Activated effector memory CD4-positive, alpha-beta T cell treated with anti-CD3 and anti-CD28 coated beads, Interleukin-2, amount 50 U/mL, for 16 hours (primary cell): ENCODE measurements at regions not wholly inside any gene's neighbourhood (a gene's known extent, or its start where the extent isn't known, plus 50 kb on each side); places are given as distances from the start of the nearest gene placed in this dataset.
"Not testable (repeated sequence)": the region's sequence is repeated elsewhere in the genome, so short reads cannot be mapped to it uniquely, and the experiment has no call there.

ENCODE experiments used
- DNase-seq: peaks from one replicate; pipeline ENCODE4 v3.0.0-alpha.2; 2020

DNA sequence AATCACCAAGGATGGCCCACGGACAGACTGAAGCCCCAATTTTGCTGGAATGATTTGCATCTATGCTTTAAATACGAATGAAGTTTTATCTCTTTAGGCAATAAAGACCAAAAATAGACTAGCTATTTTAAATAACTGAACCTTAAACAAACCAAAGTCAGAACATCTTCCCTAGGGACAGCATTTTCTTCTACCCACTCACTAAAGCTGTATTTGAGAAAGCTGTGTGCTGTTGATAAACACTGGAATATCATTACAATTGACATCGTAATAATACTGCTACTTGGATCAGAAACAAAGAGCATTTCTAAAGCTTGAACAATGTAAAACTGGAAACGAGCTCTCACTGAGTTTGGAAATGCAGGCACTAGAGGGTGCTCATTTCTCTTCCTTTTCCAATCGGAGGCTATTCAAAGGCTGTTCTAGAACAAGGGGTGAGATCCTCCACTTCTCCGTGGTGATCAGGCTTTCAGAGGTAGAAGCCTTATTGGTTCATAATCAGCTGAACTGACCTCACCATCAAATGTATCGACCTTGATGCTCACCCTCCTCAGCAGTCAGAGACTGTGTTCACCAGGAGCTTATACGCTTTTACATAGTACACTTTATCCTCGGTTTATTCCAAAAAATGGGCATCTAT is 225.3 kb upstream of the PRSS1 start:
- DNase-seq, result no peak

DNA sequence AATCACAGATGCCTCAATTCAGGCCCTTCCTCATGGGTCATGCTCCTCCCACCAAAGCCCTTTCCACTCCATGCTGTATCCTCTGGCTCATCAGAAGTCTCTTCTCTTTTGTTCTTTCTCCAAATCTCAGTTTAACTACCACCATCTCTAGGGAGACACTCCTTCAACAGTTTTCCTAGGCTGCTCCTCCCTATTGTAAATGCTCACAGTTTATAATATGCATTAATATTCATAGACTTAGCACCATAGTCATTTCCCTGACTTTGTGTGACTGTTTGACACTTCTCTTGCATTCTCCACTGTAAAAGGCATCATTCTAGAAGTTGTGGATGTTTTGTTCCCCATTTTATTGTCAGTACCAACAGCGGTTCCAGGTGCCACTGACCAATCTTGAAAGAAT is 226.5 kb upstream of the PRSS1 start:
- DNase-seq, result no peak

DNA sequence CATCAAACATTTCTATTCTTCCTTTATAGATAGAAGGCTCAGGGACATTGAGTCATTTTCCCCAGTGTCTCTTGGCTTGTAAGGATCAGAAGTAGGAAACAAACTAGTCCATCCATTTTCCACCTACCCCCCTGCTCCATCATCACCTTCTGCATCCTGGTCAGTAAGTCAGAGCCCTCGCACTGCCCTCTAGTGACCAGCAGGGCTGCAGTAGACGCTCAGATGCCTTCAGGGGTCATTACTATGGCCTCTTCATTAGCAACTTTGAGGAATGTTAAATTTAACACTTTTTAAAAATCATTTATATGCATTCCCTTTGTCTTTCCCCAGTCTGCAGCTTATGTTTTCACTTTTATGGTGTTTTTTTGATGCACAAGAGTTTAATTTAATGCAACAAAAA is 228.4 kb upstream of the PRSS1 start:
- not testable (repeated sequence) for DNase-seq

DNA sequence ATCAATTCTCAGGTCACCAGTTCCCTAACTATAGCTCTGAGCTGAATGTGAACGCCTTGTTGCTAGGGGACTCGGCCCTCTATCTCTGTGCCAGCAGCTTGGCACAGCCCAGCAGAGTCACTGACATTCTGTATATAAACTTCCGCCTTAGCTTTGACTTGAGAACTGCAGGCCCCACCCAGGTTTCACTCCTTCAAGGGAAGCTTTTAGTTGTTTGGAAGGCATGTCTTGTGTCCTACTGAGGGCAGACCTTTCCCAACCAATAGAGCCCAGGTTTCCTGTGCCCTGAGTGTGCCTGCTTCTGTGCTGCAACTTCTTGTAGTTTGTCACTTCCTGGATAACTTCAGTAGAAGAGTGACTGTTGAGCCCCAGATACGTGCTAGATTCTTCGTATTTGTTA is 228.8 kb upstream of the PRSS1 start:
- DNase-seq, result not testable (repeated sequence)

DNA sequence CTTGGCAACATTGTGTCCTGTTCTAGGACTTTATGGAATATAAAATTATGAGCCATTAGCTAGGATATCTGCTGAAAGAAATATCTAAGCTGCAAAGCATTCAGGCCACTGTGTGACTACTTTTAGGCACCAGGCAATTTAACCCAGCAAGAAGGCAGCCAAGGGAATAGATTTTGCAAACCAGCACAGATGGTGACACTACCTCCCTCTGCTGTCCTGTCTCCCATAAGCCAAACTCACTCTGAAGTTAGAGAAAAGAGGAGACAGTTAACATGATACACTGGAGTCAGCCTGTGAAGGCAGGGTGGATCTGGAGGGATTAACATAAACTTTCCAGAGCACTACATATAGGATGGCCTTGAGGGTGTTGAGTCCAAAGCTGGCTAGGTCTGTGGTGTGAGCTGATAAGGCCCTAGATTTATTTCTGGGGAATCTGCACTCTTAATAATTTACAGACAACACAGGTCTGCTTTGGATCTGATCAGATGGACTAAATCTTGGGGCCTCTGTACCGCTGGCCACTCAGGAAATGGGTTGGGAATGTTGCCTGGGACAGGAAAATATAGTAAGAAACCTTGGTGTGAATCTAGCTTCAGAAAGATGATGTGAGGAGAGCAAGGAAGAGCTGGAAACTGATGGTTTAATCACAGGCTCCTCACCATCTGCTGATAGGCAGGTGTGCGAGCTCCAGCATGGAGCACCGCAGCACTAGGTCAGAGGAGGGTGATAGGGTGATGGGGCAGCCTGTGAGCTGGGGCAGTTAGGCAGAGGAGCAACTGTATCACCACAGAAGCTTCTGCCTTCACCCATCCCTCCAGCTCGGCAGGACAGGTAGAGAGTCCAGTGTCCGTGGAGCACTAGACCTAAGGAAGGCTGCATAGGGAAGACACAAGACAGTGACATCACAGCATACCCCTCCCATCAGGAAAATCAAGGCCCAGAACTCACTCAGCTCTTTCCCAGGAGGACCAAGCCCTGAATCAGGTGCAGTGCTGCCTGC is 229.9 kb upstream of the PRSS1 start:
- DNase-seq, result no peak

DNA sequence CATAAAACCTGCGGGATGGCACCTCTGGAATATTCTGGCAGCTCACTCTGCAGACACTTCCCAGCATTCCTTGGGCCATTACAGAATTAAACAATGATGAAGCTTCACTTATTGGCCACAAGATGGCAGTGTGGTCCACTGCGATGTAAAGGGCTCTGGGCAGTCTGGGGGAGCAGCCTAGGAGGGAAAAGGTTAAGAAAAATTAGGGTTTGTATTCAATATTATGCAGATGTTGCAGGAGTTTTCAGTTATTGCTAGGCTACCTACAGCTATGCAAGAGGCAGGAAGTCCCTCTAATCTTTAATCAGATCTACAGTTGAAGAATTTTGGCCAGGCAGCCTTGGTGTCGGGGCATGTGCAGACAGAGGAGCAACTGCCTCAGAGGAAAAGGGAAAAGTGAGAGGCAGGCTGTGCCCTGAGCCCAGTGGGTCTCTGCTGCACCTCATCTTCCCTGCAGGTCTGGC is 233.2 kb upstream of the PRSS1 start:
- peak; percentile 69 for DNase-seq

DNA sequence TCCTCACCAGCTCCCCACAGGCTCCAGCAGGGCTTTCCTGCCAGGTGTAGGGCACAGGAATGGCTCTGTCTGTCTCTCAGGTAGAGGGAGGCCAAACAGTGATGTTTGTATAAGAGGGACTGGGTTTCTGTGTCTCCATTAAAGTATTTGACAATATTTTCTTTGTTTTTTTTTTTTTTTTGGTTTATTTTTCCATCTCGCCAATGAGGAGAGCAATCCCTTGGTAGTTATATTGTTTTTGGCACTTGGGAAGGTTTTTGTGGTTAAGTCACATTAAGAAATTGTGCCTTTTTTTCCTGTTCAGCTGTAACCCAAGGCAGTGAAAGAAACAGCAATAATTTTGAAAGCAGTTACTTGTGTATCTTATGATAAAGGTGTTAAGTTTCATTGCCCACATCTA is 234.6 kb upstream of the PRSS1 start:
- DNase-seq, result not testable (repeated sequence)

DNA sequence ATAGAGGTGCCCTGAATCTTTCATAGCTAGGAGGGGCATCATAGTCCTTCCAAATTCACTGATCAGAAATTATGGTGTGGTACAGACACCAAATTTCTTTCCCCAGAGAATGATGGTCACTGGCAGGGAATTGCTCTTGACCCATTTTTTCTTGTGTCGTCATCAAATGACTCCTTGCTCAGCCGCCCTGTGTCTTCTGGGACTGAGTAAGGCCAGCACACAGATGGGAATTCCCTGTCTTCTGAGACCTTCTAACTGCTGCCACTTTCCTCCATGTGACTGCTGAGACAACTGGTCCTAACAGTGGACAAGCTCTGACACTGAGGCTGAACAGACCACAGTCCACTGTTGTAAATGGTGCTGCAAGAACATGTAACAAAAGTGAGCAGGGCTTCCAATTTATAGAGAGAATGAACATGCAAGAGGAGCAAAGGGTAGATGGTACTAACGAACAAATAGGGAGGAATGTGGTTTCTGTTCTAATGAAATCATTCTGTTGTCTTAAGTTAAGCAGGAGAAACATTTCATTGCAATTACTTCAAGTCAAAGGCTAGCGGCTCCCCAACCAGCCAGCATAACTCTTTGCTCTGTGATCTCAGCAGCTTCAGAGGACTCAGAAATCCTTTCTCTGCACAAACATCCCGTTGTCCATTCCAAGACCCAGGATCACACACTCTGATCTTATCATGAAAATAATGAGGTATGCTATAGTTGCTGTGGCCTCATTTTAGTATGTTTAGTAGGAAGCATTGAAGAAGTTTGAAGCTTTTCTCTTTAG is 235.9 kb upstream of the PRSS1 start:
- DNase-seq, result no peak

DNA sequence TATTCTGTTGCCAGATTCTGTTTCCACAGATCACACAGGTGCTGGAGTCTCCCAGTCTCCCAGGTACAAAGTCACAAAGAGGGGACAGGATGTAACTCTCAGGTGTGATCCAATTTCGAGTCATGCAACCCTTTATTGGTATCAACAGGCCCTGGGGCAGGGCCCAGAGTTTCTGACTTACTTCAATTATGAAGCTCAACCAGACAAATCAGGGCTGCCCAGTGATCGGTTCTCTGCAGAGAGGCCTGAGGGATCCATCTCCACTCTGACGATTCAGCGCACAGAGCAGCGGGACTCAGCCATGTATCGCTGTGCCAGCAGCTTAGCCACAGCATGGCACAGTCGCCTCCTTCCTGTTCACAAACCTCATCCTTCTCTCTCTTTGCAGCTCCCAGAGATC is 237.5 kb upstream of the PRSS1 start:
- no peak for DNase-seq

DNA sequence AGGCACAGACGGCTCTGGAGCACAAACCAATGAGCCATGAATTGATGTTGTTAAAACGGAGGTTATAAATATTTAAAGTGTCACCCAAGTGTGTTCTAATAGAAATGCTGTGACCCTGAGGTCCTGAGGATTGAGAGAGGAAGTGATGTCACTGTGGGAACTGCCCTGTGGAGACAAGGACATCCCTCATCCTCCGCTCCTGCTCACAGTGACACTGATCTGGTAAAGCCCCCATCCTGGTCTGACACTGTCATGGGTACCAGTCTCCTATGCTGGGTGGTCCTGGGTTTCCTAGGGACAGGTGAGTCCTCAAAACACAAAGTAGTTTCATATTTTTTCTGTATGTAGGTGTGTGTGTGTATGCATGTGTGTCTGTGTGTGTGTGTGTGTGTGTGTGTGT is 237.9 kb upstream of the PRSS1 start:
- no peak for DNase-seq

DNA sequence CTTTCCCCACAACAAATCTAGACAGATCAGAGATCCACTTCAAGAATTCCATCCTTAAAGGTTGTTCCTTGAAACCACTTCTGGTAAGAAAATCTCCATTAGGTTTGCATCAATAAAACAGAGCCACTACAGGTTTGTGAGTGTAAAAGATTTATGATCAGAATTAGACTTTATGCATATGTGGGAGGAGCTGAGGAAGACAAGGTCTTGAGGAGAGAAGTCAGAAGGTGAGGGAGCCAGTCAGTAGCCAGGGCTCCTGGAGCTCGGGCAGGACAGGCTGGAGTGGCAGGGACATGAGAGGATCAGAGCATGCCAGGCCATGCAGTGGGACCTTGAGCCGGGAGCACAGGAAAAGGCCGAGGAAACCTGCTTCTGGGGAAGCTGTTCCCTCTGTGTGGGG is 240.0 kb upstream of the PRSS1 start:
- DNase-seq, result not testable (repeated sequence)

DNA sequence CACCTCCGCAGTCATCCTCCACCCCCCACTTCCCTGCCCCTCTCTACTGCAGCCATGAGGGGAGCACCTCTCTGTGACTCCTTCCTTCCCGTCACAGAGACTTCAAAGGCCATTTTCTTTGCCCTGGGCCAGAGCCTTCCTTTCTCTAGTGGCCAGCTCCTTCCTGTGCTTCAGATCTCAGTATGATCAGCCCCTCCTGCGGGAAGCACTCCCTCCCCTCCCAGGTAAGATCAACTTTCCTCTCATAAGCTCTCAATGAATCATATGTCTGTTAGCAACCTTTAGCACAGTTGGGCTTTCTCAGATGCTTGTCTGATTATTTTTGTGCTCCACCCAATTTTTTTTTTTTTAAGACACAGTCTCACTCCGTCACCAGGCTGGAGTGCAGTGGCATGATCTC is 241.0 kb upstream of the PRSS1 start:
- no peak for DNase-seq

DNA sequence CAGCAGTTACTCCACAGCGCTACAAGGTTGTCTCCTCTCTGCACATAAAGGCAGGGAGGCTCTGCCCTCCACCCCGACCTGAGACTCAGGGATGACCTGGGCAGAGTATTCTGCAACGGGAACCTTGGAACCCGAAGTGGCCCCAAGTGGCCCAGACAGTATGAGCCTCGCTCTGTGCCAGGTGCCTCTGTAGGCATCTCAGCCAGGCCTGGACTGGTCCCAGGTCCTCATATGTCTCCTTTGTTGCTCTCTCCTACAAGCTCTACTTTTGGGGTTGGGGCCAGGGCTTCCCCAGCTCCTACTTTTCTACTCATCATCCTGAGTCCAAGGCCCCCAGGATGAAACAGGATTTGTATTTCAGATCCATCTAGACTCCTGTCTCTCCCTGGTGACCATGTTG is 241.5 kb upstream of the PRSS1 start:
- DNase-seq, result no peak

DNA sequence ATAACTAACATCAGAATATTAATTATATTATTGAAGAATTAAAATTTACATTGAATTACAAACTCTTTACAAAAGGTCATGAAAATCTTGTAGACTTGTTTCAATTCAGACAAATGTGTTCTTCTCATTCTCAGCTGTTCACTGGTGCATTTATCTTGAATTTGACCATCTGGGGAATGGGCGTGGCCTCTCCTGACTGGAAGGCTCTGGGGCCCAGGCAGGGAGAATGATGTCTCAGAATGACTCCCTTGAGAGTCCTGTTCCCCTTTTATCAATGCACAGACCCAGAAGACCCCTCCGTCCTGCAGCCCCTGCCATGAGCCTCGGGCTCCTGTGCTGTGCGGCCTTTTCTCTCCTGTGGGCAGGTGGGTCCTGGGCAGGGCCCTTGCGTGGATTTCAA is 242.2 kb upstream of the PRSS1 start:
- not testable (repeated sequence) for DNase-seq

DNA sequence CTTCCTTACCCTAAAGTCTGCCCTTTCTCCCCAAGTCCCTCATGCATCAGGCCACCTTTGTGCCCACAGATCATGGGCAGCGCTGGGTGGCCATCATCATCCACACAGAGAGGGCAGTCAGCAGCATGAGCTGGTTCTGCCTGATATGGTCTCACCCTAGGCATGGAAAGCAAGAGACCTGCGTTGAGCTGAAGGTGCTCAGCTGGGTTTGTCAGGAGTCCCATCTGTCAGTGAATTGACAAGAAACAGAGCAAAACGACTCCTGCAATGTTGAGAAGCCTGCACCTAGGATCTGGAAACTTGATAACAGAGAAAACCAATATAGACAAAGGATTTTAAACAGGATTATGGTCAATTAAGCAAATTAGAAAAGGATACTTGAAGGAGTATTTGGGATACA is 242.7 kb upstream of the PRSS1 start:
- no peak for DNase-seq

DNA sequence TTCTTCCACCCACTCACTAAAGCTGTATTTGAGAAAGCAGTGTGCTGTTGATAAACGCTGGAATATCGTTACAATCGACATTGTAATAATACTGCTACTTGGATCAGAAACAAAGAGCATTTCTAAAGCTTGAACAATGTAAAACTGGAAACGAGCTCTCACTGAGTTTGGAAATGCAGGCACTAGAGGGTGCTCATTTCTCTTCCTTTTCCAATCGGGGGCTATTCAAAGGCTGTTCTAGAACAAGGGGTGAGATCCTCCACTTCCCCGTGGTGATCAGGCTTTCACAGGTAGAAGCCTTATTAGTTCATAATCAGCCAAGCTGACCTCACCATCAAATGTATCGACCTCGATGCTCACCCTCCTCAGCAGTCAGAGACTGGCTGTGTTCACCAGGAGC is 245.3 kb upstream of the PRSS1 start:
- DNase-seq, result not testable (repeated sequence)

DNA sequence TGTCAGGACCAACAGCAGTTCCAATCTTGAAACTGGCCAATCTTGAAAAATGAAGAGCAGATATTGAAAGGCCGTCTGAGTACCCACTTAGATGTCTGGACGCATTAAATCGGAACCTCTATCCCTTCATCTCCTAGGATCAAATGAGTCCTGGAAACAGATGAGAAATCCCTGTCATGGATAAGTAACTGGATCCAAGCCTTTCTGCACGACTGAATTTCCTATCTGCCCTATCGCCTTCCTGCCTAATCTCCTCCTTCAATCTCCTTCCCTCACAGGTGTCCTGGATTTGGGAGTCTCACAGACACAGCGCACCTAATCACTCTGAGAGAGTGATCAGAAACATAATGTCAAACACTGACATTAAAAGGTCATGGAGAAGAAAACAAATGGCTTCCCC is 245.2 kb upstream of the PRSS58 start:
- DNase-seq, result no peak

DNA sequence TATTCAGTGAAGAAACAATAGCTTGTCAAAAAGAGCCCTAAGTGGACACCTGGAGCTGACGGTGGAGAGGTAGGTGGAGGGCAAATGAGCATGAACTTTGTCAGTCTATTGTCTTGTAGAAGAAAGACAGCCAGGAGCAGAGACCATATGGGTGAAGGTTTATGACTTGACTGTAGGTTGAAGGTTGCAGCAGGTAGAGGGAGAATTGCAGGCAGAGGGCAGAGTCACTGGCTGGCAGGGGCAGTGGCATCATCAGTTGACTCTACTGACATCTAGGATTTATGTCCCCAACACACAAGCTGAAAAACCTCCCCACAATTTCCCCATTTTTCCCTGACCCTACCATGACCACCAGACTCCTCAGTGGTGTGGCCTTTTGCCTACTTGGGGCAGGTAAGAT is 243.6 kb upstream of the PRSS58 start:
- DNase-seq, result no peak

DNA sequence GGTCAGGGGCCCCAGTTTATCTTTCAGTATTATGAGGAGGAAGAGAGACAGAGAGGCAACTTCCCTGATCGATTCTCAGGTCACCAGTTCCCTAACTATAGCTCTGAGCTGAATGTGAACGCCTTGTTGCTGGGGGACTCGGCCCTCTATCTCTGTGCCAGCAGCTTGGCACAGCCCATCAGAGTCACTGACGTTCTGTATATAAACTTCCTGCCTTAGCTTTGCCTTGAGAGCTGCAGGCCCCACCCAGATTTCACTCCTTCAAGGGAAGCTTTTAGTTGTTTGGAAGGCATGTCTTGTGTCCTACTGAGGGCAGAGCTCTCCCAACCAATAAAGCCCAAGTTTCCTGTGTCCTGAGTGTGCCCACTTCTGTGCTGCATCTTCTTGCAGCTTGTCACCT is 242.5 kb upstream of the PRSS58 start:
- DNase-seq, result no peak

DNA sequence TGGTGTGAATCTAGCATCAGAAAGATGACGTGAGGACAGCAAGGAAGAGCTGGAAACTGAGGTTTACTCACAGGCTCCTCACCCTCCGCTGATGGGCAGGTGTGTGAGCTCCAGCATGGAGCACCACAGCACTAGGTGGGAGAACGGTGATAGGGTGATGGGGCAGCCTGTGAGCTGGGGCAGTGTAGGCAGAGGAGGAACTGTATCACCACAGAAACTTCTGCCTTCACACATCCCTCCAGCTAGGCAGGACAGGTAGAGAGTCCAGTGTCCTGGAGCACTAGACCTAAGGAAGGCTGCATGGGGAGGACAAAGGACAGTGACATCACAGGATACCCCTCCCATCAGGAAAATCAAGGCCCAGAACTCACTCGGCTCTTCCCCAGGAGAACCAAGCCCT is 241.8 kb upstream of the PRSS58 start:
- no peak for DNase-seq

DNA sequence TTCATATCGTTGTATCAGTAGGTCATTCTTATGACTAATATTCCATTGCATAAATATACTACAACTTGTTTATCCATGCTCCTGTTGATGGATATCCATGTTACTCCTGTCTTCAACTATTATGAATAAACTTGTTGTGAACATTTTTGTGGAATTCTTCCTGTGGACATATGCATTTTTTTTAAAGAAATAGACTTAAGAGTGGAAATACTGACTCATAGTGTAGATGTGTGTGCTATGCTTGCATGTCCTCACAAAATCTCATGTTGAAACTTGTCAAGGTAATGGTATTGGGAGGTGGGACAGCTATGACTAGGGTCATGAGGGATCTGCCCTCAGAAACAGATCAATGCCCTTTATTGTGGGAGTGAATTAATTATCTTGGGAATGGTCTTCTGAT is 240.5 kb upstream of the PRSS58 start:
- DNase-seq, result no peak

DNA sequence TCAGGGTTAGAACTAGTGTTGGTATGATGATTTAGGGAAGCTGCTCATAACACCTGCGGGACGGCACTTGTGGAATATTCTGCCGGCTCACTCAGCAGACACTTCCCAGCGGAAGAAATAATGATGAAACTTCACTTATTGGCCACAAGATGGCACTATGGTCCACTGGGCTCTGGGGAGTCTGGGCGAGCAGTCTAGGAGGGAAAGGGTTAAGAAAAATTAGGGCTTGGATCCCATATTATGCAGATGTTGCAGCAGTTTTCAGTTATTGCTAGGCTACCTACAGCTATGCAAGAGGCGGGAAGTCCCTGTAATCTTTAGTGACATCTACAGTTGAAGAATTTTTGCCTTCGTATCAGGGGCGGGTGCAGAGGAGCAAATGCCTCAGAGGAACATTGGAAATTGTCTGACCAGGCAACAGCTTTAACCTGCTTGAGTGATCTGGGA is 238.7 kb upstream of the PRSS58 start:
- peak; percentile 63 for DNase-seq

DNA sequence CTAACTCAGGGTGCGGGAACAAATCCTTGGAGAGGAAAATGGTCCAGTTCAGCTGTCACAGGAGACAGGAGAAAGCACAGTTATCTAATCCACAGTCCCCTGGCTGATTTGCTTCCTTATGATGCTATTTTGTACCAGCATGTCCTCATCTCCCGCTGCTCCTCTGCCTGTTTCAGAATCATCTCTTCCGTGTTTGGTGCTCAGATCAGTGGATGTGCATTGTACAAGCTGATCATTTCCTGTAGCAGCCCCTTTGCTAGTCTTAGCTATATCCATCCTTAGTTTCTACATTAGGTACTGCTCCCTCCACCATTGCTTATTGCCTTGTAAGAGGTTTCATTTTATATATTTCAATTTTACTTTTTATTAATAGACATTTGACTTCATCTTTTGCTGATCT is 238.0 kb upstream of the PRSS58 start:
- not testable (repeated sequence) for DNase-seq
